ENCODE measurements at regions not wholly inside any gene's neighbourhood (a gene's known extent, or its start where the extent isn't known, plus 50 kb on each side); places are given as distances from the start of the nearest gene placed in this dataset.

- TF ChIP-seq, protein P1, sequence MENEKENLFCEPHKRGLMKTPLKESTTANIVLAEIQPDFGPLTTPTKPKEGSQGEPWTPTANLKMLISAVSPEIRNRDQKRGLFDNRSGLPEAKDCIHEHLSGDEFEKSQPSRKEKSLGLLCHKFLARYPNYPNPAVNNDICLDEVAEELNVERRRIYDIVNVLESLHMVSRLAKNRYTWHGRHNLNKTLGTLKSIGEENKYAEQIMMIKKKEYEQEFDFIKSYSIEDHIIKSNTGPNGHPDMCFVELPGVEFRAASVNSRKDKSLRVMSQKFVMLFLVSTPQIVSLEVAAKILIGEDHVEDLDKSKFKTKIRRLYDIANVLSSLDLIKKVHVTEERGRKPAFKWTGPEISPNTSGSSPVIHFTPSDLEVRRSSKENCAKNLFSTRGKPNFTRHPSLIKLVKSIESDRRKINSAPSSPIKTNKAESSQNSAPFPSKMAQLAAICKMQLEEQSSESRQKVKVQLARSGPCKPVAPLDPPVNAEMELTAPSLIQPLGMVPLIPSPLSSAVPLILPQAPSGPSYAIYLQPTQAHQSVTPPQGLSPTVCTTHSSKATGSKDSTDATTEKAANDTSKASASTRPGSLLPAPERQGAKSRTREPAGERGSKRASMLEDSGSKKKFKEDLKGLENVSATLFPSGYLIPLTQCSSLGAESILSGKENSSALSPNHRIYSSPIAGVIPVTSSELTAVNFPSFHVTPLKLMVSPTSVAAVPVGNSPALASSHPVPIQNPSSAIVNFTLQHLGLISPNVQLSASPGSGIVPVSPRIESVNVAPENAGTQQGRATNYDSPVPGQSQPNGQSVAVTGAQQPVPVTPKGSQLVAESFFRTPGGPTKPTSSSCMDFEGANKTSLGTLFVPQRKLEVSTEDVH (IDR thresholded peaks at IDR 0.05; ENCODE audit: low read depth, partially characterized antibody) = no peak
- TF ChIP-seq PML (IDR thresholded peaks at IDR 0.05; ENCODE audit: low read length) (no peak), LARP7 (IDR thresholded peaks at IDR 0.05) (no peak)
Observed at GRCh38 chr11:103842191-103842590, 194.2 kb upstream of the DDI1 start (continued).

- H3K36me3 ChIP-seq (ENCODE audit: control insufficient read depth in 2 of 2, insufficient read depth in 2 of 2, low read length in 1 of 2) = no peaks in the 10 kb centered on the region
- intact Hi-C loops (cut with micrococcal nuclease; ENCODE audit: unreplicated experiment) (no loop called here), in situ Hi-C loops (cut with MboI) (no loop called here)
- WGBS (ENCODE audit: insufficient coverage, insufficient replicate concordance, low lambda C conversion rate, missing lambda C conversion rate) = 94% methylated on average over 2 of the region's 2 CpGs
- TF ChIP-seq CBFB (IDR thresholded peaks at IDR 0.05; ENCODE audit: low read depth) = no peak
- no peak for TF ChIP-seq IRF3 (IDR thresholded peaks at IDR 0.05)
- no peak for TF ChIP-seq ZNF384 (IDR thresholded peaks at IDR 0.05; ENCODE audit: borderline replicate concordance, low read depth, low read length)
- TF ChIP-seq STAT1 (conservative IDR thresholded peaks at IDR 0.05) = no peak
- TF ChIP-seq MTA2 (IDR thresholded peaks at IDR 0.05; ENCODE audit: low read depth) = no peak
- TF ChIP-seq, protein P2, sequence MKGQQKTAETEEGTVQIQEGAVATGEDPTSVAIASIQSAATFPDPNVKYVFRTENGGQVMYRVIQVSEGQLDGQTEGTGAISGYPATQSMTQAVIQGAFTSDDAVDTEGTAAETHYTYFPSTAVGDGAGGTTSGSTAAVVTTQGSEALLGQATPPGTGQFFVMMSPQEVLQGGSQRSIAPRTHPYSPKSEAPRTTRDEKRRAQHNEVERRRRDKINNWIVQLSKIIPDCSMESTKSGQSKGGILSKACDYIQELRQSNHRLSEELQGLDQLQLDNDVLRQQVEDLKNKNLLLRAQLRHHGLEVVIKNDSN (IDR thresholded peaks at IDR 0.05; ENCODE audit: borderline replicate concordance, extremely low read length, insufficient read depth, low read depth, low read length) = no peak
- TF ChIP-seq, protein P3, sequence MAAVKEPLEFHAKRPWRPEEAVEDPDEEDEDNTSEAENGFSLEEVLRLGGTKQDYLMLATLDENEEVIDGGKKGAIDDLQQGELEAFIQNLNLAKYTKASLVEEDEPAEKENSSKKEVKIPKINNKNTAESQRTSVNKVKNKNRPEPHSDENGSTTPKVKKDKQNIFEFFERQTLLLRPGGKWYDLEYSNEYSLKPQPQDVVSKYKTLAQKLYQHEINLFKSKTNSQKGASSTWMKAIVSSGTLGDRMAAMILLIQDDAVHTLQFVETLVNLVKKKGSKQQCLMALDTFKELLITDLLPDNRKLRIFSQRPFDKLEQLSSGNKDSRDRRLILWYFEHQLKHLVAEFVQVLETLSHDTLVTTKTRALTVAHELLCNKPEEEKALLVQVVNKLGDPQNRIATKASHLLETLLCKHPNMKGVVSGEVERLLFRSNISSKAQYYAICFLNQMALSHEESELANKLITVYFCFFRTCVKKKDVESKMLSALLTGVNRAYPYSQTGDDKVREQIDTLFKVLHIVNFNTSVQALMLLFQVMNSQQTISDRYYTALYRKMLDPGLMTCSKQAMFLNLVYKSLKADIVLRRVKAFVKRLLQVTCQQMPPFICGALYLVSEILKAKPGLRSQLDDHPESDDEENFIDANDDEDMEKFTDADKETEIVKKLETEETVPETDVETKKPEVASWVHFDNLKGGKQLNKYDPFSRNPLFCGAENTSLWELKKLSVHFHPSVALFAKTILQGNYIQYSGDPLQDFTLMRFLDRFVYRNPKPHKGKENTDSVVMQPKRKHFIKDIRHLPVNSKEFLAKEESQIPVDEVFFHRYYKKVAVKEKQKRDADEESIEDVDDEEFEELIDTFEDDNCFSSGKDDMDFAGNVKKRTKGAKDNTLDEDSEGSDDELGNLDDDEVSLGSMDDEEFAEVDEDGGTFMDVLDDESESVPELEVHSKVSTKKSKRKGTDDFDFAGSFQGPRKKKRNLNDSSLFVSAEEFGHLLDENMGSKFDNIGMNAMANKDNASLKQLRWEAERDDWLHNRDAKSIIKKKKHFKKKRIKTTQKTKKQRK (IDR thresholded peaks at IDR 0.05; ENCODE audit: low read depth, low read length) = no peak
- TF ChIP-seq ZZZ3 (IDR thresholded peaks at IDR 0.05; ENCODE audit: control insufficient read depth, insufficient read length, low read depth) = no peak
- H2AFZ ChIP-seq (ENCODE audit: control insufficient read depth, low read depth, low read length) = no peak overlapping the region
- no peak overlapping the region for H3K9ac ChIP-seq (ENCODE audit: control insufficient read depth, insufficient read depth, low read length)
- ATAC-seq (no peak), FAIRE-seq (no peak), DNase-seq (ENCODE audit: low read depth, low spot score) (no peak)
- no peaks in the 10 kb centered on the region for H4K20me1 ChIP-seq (ENCODE audit: control insufficient read depth, insufficient read depth)
- H3K27me3 ChIP-seq (replicated peaks in 1 of 2; ENCODE audit: control insufficient read depth in 2 of 2, insufficient read depth in 2 of 2, low read length in 1 of 2) = no peaks in the 10 kb centered on the region
- no peak overlapping the region for H3K27ac ChIP-seq (ENCODE audit: control insufficient read depth, insufficient read depth)
- BruUV-seq (replicated peaks) = no TSS peak
- ChIA-PET CTCF (no interaction called here), POLR2A (interaction anchor here (0.7 kb wide), 1 partner anchor 53 kb away, joined by 4 read pairs; no protein-coding TSS in a partner anchor), SMC1A (ENCODE audit: uncharacterized antibody, unreplicated experiment) (interaction anchor here (0.6 to 0.7 kb wide), 2 partner anchors 10 to 340 kb away, joined by 4 to 5 read pairs; no protein-coding TSS in a partner anchor), RAD21 (ENCODE audit: unreplicated experiment) (no interaction called here)
- no peak overlapping the region for H3K4me2 ChIP-seq (ENCODE audit: control insufficient read depth, insufficient read depth)
- 0 out of 2 replicates have a peak, but pooled peaks cover 3% of the 10 kb centered on the region for H3K4me1 ChIP-seq (ENCODE audit: control insufficient read depth, insufficient read depth, low read length)
- no peaks in the 10 kb centered on the region for H3K79me2 ChIP-seq (ENCODE audit: control insufficient read depth, insufficient read depth, low read length)
- no peaks in the 10 kb centered on the region for H3K9me3 ChIP-seq (replicated peaks; ENCODE audit: control insufficient read depth, insufficient read depth, low read length)
- no peak overlapping the region for H3K4me3 ChIP-seq
Observed at GRCh38 chr11:103842795-103843194, 193.6 kb upstream of the DDI1 start.

Data from GM12878 (cell line).